Glutamatergic neuron (in vitro differentiated cells): ENCODE measurements at regions not wholly inside any gene's neighbourhood (a gene's known extent, or its start where the extent isn't known, plus 50 kb on each side); places are given as distances from the start of the nearest gene placed in this dataset.

Source experiments
- DNase-seq: peaks from one replicate; pipeline ENCODE4 v3.0.0; 2022
- H3K27ac Mint-ChIP-seq: one replicate; pipeline ENCODE4 v1.8.0; 2020; ENCODE audit warnings: mild to moderate bottlenecking, mixed read lengths, inconsistent platforms; ENCODE audit not compliant: unreplicated experiment
- H3K27me3 Mint-ChIP-seq: one replicate; pipeline ENCODE4 v1.8.0; 2020; ENCODE audit warnings: mild to moderate bottlenecking, moderate library complexity, mixed read lengths, inconsistent platforms; ENCODE audit not compliant: unreplicated experiment
- H3K36me3 Mint-ChIP-seq: one replicate; pipeline ENCODE4 v1.8.0; 2020; ENCODE audit warnings: mild to moderate bottlenecking, mixed read lengths, inconsistent platforms; ENCODE audit not compliant: unreplicated experiment
- H3K4me1 Mint-ChIP-seq: one replicate; pipeline ENCODE4 v1.8.0; 2020; ENCODE audit warnings: mild to moderate bottlenecking, low read depth, mixed read lengths, inconsistent platforms; ENCODE audit not compliant: unreplicated experiment
- H3K4me3 Mint-ChIP-seq: one replicate; pipeline ENCODE4 v1.8.0; 2020; ENCODE audit warnings: mild to moderate bottlenecking, mixed read lengths, inconsistent platforms; ENCODE audit not compliant: unreplicated experiment
- H3K9me3 Mint-ChIP-seq: one replicate; pipeline ENCODE4 v1.8.0; 2020; ENCODE audit warnings: mild to moderate bottlenecking, moderate library complexity, mixed read lengths, inconsistent platforms; ENCODE audit not compliant: unreplicated experiment
- CTCF ChIP-seq: fragments of 200-600 bp; sonication (generic); IDR thresholded peaks from one replicate; pipeline ENCODE4 v1.5.0; 2021; ENCODE audit not compliant: partially characterized antibody, unreplicated experiment

GRCh38 chr5:117143406-117143805, 568.8 kb upstream of the SEMA6A start:
- Mint-ChIP-seq H3K27ac (no peak overlapping the region), H3K4me1 (peaks cover 6% of the 10 kb centered on the region), H3K27me3 (no peaks in the 10 kb centered on the region), H3K36me3 (no peaks in the 10 kb centered on the region), H3K9me3 (no peaks in the 10 kb centered on the region), H3K4me3 (no peak overlapping the region)
- no peak for DNase-seq
- no peak for TF ChIP-seq CTCF

- DNase-seq: no peak
- no peak overlapping the region for H3K4me3 Mint-ChIP-seq
- H3K27me3 Mint-ChIP-seq: no peaks in the 10 kb centered on the region
- H3K36me3 Mint-ChIP-seq: no peaks in the 10 kb centered on the region
- no peaks in the 10 kb centered on the region for H3K9me3 Mint-ChIP-seq
- peaks cover 8% of the 10 kb centered on the region for H3K4me1 Mint-ChIP-seq
- no peak overlapping the region for H3K27ac Mint-ChIP-seq
- no peak for TF ChIP-seq CTCF
Observed at GRCh38 chr5:117138523-117138922, 563.9 kb upstream of the SEMA6A start.

DNA sequence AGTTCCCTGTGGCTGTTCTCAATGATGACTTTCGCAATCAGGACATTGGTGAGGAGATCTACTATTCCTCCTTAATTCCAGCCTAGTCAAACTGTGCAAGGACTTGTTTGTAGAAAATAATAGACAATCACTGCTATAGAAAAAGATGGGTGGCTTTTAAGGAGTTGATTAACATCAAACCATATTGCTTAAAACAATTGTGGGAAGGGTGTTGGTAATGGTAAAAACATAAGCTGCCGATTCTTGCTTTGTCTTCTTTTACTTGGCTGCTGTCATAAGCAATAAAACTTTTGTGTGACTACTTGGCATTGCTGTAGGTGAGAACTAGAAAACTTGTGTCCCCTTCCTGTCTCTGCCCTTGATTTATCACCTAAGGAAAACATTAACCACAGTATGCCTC, 561.2 kb upstream of the SEMA6A start:
- no peak for DNase-seq
- peaks cover 11% of the 10 kb centered on the region for H3K4me1 Mint-ChIP-seq
- peaks cover 4% of the 10 kb centered on the region for H3K9me3 Mint-ChIP-seq
- no peak for TF ChIP-seq CTCF
- no peaks in the 10 kb centered on the region for H3K27me3 Mint-ChIP-seq
- H3K27ac Mint-ChIP-seq: no peak overlapping the region
- H3K4me3 Mint-ChIP-seq: no peak overlapping the region
- H3K36me3 Mint-ChIP-seq: no peaks in the 10 kb centered on the region

DNA sequence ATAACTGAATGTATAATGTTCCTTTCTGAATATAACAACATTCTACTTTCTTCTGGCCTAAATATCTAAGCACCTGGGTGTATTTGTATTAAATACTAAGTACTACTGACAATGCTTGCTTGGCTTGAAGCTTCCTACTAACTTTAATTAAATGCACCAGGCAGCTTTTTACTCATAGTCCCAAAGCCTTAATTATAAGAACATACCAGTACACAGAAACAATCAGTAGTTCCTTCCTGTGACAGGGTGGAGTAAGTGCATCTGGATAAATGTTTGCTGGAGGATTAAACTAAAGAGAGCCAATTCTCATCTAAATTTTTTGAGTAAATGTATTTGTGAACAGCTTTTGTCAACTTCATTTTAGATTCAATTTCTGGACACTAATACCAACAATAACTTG, 558.6 kb upstream of the SEMA6A start:
- no peak for TF ChIP-seq CTCF
- H3K9me3 Mint-ChIP-seq: peaks cover 4% of the 10 kb centered on the region
- no peaks in the 10 kb centered on the region for H3K27me3 Mint-ChIP-seq
- no peak for DNase-seq
- no peaks in the 10 kb centered on the region for H3K36me3 Mint-ChIP-seq
- H3K27ac Mint-ChIP-seq: no peak overlapping the region
- peaks cover 13% of the 10 kb centered on the region for H3K4me1 Mint-ChIP-seq
- no peak overlapping the region for H3K4me3 Mint-ChIP-seq

- H3K27ac Mint-ChIP-seq: no peak overlapping the region
- no peaks in the 10 kb centered on the region for H3K36me3 Mint-ChIP-seq
- H3K4me3 Mint-ChIP-seq: no peak overlapping the region
- H3K9me3 Mint-ChIP-seq: peaks cover 4% of the 10 kb centered on the region
- TF ChIP-seq CTCF: no peak
- H3K4me1 Mint-ChIP-seq: peaks cover 13% of the 10 kb centered on the region
- H3K27me3 Mint-ChIP-seq: no peaks in the 10 kb centered on the region
- no peak for DNase-seq
Observed at GRCh38 chr5:117131876-117132275, 557.3 kb upstream of the SEMA6A start.
